Ureter (tissue), 1 donor: ENCODE measurements at regions not wholly inside any gene's neighbourhood (a gene's known extent, or its start where the extent isn't known, plus 50 kb on each side); places are given as distances from the start of the nearest gene placed in this dataset.

Experiments
- DNase-seq: peaks from one replicate; pipeline ENCODE4 v3.0.0-alpha.2; 2020; ENCODE audit warnings: low spot score
- donor health status: DM: yes; HTN: yes; CAD: no.

- no peak for DNase-seq
These were observed 387.8 kb downstream of the AEBP2 start for GRCh38 chr12:19826980-19827550.

GRCh38 chr12:19829100-19829853, 390.0 kb downstream of the AEBP2 start:
- no peak for DNase-seq

- DNase-seq, result no peak
These were observed 391.2 kb downstream of the AEBP2 start for GRCh38 chr12:19830446-19830845.

GRCh38 chr12:19833775-19834501, 394.6 kb downstream of the AEBP2 start:
- DNase-seq, result no peak

GRCh38 chr12:19834592-19834991, 395.3 kb downstream of the AEBP2 start:
- DNase-seq, result no peak

- no peak for DNase-seq
These were observed 396.8 kb downstream of the AEBP2 start for GRCh38 chr12:19836056-19836455.

GRCh38 chr12:19836456-19836855, 397.2 kb downstream of the AEBP2 start:
- no peak for DNase-seq

- DNase-seq, result no peak
These were observed 398.3 kb downstream of the AEBP2 start for GRCh38 chr12:19837543-19837942.

GRCh38 chr12:19841451-19841850, 402.2 kb downstream of the AEBP2 start:
- no peak for DNase-seq

- no peak for DNase-seq
These were observed 402.8 kb downstream of the AEBP2 start for GRCh38 chr12:19842116-19842515.

GRCh38 chr12:19844224-19844623, 404.9 kb downstream of the AEBP2 start:
- DNase-seq, result no peak

- DNase-seq, result no peak
These were observed 407.3 kb downstream of the AEBP2 start for GRCh38 chr12:19846574-19846973.

- no peak for DNase-seq
These were observed 408.2 kb downstream of the AEBP2 start for GRCh38 chr12:19847294-19848059.

- no peak for DNase-seq
These were observed 409.1 kb downstream of the AEBP2 start for GRCh38 chr12:19848421-19848820.

GRCh38 chr12:19849208-19849607, 409.9 kb downstream of the AEBP2 start:
- no peak for DNase-seq

GRCh38 chr12:19850346-19851065, 411.2 kb downstream of the AEBP2 start:
- no peak for DNase-seq

- no peak for DNase-seq
These were observed 413.0 kb downstream of the AEBP2 start for GRCh38 chr12:19852100-19852855.

GRCh38 chr12:19855851-19856250, 416.6 kb downstream of the AEBP2 start:
- DNase-seq, result no peak

GRCh38 chr12:19856389-19856788, 417.1 kb downstream of the AEBP2 start:
- no peak for DNase-seq

- no peak for DNase-seq
These were observed 417.9 kb downstream of the AEBP2 start for GRCh38 chr12:19857204-19857603.

- DNase-seq, result no peak
These were observed 427.9 kb downstream of the AEBP2 start for GRCh38 chr12:19867151-19867550.
